OCI-LY3 (cell line): ENCODE measurements at regions not wholly inside any gene's neighbourhood (a gene's known extent, or its start where the extent isn't known, plus 50 kb on each side); places are given as distances from the start of the nearest gene placed in this dataset.

ENCODE experiments used
- H2AFZ ChIP-seq: fragments of 200-600, 300-600 bp; shearing (Covaris generic); 2 replicates; pipeline ENCODE4 v1.6.0; 2014; ENCODE audit warnings: antibody characterized with exemption, low read depth, low read length
- H3K27ac ChIP-seq: fragments of 200-600, 300-600 bp; sonication (generic); 2 replicates; pipeline ENCODE4 v1.5.1; 2014; ENCODE audit warnings: mild to moderate bottlenecking, low read length, moderate library complexity, mixed read lengths
- H3K27me3 ChIP-seq: fragments of 200-600, 300-600 bp; sonication (generic); 2 replicates; pipeline ENCODE4 v1.6.1; 2014; ENCODE audit warnings: low read depth, low read length, mixed read lengths
- H3K36me3 ChIP-seq: fragments of 200-600, 300-600 bp; sonication (generic); replicated peaks from 2 replicates; pipeline ENCODE3; 2014; ENCODE audit warnings: low read depth, low read length, mixed read lengths
- H3K4me1 ChIP-seq: fragments of 300-600, 200-600 bp; sonication (generic); 2 replicates; pipeline ENCODE4 v1.6.1; 2014; ENCODE audit warnings: low read length, mixed read lengths
- H3K4me2 ChIP-seq: fragments of 200-600, 300-600 bp; sonication (generic); 2 replicates; pipeline ENCODE4 v1.6.1; 2014; ENCODE audit warnings: low read length, mixed read lengths
- H3K4me3 ChIP-seq: fragments of 300-600, 200-600 bp; sonication (generic); 2 replicates; pipeline ENCODE4 v1.5.1; 2014; ENCODE audit warnings: antibody characterized with exemption, mild to moderate bottlenecking, low read length, moderate library complexity
- H3K79me2 ChIP-seq: fragments of 300-600, 200-600 bp; shearing (Covaris generic); 2 replicates; pipeline ENCODE4 v1.6.1; 2014; ENCODE audit warnings: mild to moderate bottlenecking, low read length, mixed read lengths
- H3K9ac ChIP-seq: fragments of 300-600, 200-600 bp; shearing (Covaris generic); 2 replicates; pipeline ENCODE4 v1.6.0; 2014; ENCODE audit warnings: mild to moderate bottlenecking, low read length, moderate library complexity
- H3K9me3 ChIP-seq: fragments of 200-600, 300-600 bp; shearing (Covaris generic); 2 replicates; pipeline ENCODE4 v1.6.1; 2014; ENCODE audit warnings: low read length, mixed read lengths; ENCODE audit not compliant: insufficient read depth
- H4K20me1 ChIP-seq: fragments of 200-600, 300-600 bp; sonication (generic); 2 replicates; pipeline ENCODE4 v1.6.1; 2016; ENCODE audit warnings: low read length, mixed read lengths; ENCODE audit not compliant: insufficient read depth
- EZH2phosphoT487 ChIP-seq: fragments of 200-600 bp; shearing (Covaris generic); IDR thresholded peaks from 2 replicates; pipeline ENCODE4 v1.6.1; 2018; ENCODE audit warnings: antibody characterized with exemption, mixed run types, low read depth
- TF ChIP-seq, protein P1 (sequence below): fragments of 200-600, 300-600 bp; sonication (generic); IDR thresholded peaks from 2 replicates; pipeline ENCODE4 v1.5.1; 2014; ENCODE audit warnings: antibody characterized with exemption, low read length, low read depth

DNA sequence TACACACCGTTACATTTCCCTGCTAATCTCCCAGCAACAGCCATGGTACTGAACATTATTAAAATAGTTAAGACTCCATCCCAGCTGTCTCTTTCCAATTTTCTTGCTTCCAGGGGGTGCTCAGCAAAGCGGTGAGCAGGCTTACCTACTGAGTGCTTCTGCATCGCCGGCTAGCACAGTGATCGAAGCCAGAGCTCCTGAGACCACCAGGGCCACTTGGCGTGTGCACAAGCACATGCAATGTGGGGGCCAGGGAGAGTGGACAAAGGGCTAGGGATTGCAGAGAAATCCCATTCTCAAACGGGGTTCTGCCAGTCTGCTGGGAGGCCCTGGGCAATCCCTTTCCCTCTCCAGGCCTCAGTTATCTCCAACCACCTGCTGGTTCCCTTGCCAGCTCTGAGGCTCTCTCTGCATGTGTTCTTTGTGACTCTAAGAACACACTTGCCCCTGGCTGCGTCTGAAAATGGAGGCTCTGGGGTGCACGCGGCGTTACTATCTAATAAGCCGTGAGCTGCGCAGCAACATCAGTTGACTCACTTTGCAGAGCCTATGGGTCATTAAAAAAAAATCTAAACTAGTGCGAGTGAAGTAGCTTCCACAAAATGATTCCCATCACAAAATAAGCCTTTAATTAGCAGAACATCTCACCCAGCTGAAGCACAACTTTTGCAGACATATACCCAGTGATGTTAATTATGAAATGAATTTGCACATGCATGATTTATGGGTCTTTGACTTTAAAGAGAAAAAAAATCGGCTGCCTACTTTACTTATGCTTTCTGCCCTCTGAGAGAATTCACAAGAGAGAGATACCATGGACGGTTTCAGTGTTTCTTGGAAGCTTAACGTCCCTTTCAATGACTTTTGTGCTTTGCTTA is 271.5 kb downstream of the TLE3 start:
- H3K79me2 ChIP-seq: no peaks in the 10 kb centered on the region
- no peaks in the 10 kb centered on the region for H3K9me3 ChIP-seq
- no peak overlapping the region for H3K4me3 ChIP-seq
- peaks cover 72% of the 10 kb centered on the region for H3K27me3 ChIP-seq
- no peak overlapping the region for H3K27ac ChIP-seq
- no peaks in the 10 kb centered on the region for H3K4me1 ChIP-seq
- no peaks in the 10 kb centered on the region for H3K36me3 ChIP-seq
- no peaks in the 10 kb centered on the region for H4K20me1 ChIP-seq
- no peak for TF ChIP-seq EZH2phosphoT487
- TF ChIP-seq, protein P1, sequence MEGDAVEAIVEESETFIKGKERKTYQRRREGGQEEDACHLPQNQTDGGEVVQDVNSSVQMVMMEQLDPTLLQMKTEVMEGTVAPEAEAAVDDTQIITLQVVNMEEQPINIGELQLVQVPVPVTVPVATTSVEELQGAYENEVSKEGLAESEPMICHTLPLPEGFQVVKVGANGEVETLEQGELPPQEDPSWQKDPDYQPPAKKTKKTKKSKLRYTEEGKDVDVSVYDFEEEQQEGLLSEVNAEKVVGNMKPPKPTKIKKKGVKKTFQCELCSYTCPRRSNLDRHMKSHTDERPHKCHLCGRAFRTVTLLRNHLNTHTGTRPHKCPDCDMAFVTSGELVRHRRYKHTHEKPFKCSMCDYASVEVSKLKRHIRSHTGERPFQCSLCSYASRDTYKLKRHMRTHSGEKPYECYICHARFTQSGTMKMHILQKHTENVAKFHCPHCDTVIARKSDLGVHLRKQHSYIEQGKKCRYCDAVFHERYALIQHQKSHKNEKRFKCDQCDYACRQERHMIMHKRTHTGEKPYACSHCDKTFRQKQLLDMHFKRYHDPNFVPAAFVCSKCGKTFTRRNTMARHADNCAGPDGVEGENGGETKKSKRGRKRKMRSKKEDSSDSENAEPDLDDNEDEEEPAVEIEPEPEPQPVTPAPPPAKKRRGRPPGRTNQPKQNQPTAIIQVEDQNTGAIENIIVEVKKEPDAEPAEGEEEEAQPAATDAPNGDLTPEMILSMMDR: no peak
- no peak overlapping the region for H3K4me2 ChIP-seq
- no peak overlapping the region for H2AFZ ChIP-seq
- H3K9ac ChIP-seq: no peak overlapping the region

DNA sequence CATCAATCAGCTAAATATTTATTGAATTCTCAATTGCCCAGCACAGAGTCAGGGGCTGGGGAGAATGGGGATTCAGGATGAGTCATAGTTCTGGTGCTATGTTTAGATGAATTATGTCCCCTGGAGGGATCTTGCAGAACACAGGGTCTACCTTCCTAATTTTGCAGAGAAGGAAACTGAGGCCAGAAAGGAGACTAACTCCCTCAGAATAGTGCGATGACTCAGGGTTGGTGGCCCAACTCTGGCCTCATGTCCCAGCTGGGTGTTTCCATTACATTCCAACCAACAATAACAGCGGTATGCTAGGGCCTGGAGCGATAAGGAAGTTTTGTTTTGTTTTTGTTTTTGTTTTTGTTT is 270.9 kb downstream of the TLE3 start:
- no peaks in the 10 kb centered on the region for H3K4me1 ChIP-seq
- TF ChIP-seq, protein P1: no peak
- TF ChIP-seq EZH2phosphoT487: no peak
- H3K27me3 ChIP-seq: peaks cover 73% of the 10 kb centered on the region
- no peaks in the 10 kb centered on the region for H3K36me3 ChIP-seq
- H4K20me1 ChIP-seq: no peaks in the 10 kb centered on the region
- no peak overlapping the region for H3K27ac ChIP-seq
- no peak overlapping the region for H3K4me3 ChIP-seq
- no peak overlapping the region for H2AFZ ChIP-seq
- H3K79me2 ChIP-seq: no peaks in the 10 kb centered on the region
- no peaks in the 10 kb centered on the region for H3K9me3 ChIP-seq
- H3K9ac ChIP-seq: no peak overlapping the region
- no peak overlapping the region for H3K4me2 ChIP-seq

DNA sequence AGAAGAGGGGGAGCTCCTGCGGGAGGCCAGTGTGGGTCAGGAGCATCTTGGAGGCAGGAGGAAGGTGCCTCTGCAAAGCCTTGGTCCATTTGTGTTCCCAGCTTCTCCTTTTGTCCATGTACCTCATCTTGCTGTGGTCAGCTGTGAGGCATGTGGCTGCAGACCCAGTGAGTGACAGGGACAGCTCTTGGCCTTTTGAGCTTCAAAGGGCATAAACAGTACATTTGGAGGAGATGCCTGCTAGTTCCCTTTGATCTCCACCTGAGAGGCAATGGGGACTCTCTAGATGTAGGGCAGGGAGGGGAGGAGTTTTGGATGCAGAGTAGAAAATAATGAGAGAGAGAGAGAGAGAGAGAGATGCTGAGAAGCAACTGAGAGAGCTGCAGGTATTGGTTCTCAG is 270.0 kb downstream of the TLE3 start:
- no peaks in the 10 kb centered on the region for H3K36me3 ChIP-seq
- H3K4me2 ChIP-seq: no peak overlapping the region
- no peak overlapping the region for H3K9ac ChIP-seq
- no peak for TF ChIP-seq EZH2phosphoT487
- TF ChIP-seq, protein P1: no peak
- H4K20me1 ChIP-seq: no peaks in the 10 kb centered on the region
- no peaks in the 10 kb centered on the region for H3K4me1 ChIP-seq
- H3K9me3 ChIP-seq: no peaks in the 10 kb centered on the region
- H3K27me3 ChIP-seq: peaks cover 74% of the 10 kb centered on the region
- no peak overlapping the region for H3K4me3 ChIP-seq
- H2AFZ ChIP-seq: no peak overlapping the region
- H3K79me2 ChIP-seq: no peaks in the 10 kb centered on the region
- H3K27ac ChIP-seq: no peak overlapping the region

DNA sequence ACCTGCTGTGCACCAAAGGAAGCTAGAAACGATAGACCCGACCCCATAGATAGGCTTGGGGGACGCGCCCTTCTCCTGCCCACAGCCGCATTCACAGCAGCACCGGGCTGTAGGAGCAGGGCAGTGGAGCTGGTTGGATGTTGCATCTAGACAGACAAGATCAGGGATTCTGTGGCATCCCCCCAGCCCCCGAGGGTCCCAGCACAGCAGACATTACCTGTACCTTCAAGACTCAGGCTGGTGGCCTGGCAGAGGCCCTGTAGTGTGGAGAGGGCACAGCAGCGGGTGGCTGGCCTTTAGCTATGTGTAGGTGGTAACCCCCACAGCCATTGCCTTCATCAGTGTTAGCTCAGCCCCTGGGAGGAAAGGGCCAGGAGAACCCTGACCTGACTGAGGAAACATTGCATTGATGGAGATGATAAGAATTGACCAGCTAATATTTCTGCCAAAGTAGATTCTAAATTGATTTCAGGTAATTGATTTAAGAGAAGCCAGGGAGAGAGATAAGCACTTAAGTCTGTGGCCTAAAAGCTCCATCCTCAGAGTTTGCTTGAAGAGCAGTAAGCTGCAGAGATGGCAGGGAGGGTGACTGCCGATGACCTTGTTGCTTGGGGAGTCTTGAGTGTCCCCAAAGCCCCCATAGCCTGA is 269.4 kb downstream of the TLE3 start:
- no peaks in the 10 kb centered on the region for H3K4me1 ChIP-seq
- TF ChIP-seq EZH2phosphoT487: no peak
- TF ChIP-seq, protein P1: no peak
- no peak overlapping the region for H3K4me3 ChIP-seq
- peaks cover 74% of the 10 kb centered on the region for H3K27me3 ChIP-seq
- H3K79me2 ChIP-seq: no peaks in the 10 kb centered on the region
- H4K20me1 ChIP-seq: no peaks in the 10 kb centered on the region
- H3K9ac ChIP-seq: no peak overlapping the region
- no peaks in the 10 kb centered on the region for H3K9me3 ChIP-seq
- H3K27ac ChIP-seq: no peak overlapping the region
- no peak overlapping the region for H2AFZ ChIP-seq
- H3K36me3 ChIP-seq: no peaks in the 10 kb centered on the region
- H3K4me2 ChIP-seq: no peak overlapping the region
